ENCODE measurements at regions not wholly inside any gene's neighbourhood (a gene's known extent, or its start where the extent isn't known, plus 50 kb on each side); places are given as distances from the start of the nearest gene placed in this dataset.

GRCh38 chr2:6679471-6679870, 186.2 kb downstream of the CMPK2 start:
- no peak for DNase-seq (ENCODE audit: low read depth)
- no peak for TF ChIP-seq CTCF (conservative IDR thresholded peaks at IDR 0.05; ENCODE audit: low read depth, low read length)
- H3K4me3 ChIP-seq (ENCODE audit: low read depth, low read length): no peak overlapping the region

GRCh38 chr2:6683516-6683915, 182.2 kb downstream of the CMPK2 start:
- no peak for DNase-seq (ENCODE audit: low read depth)
- H3K4me3 ChIP-seq (ENCODE audit: low read depth, low read length): no peak overlapping the region
- no peak for TF ChIP-seq CTCF (conservative IDR thresholded peaks at IDR 0.05; ENCODE audit: low read depth, low read length)

- no peak for DNase-seq (ENCODE audit: low read depth)
- no peak overlapping the region for H3K4me3 ChIP-seq (ENCODE audit: low read depth, low read length)
- TF ChIP-seq CTCF (conservative IDR thresholded peaks at IDR 0.05; ENCODE audit: low read depth, low read length): no peak
Observed at GRCh38 chr2:6685447-6685846, 180.3 kb downstream of the CMPK2 start.

- DNase-seq (ENCODE audit: low read depth): peak; percentile 15
- no peak overlapping the region for H3K4me3 ChIP-seq (ENCODE audit: low read depth, low read length)
- TF ChIP-seq CTCF (conservative IDR thresholded peaks at IDR 0.05; ENCODE audit: low read depth, low read length): no peak
Observed at GRCh38 chr2:6692056-6692455, 173.7 kb downstream of the CMPK2 start.

- TF ChIP-seq CTCF (conservative IDR thresholded peaks at IDR 0.05; ENCODE audit: low read depth, low read length): no peak
- H3K4me3 ChIP-seq (ENCODE audit: low read depth, low read length): no peak overlapping the region
- no peak for DNase-seq (ENCODE audit: low read depth)
Observed at GRCh38 chr2:6692819-6693218, 172.9 kb downstream of the CMPK2 start.

- DNase-seq (ENCODE audit: low read depth): peak; percentile 8
- no peak for TF ChIP-seq CTCF (conservative IDR thresholded peaks at IDR 0.05; ENCODE audit: low read depth, low read length)
- no peak overlapping the region for H3K4me3 ChIP-seq (ENCODE audit: low read depth, low read length)
Observed at GRCh38 chr2:6694555-6694954, 171.2 kb downstream of the CMPK2 start.

GRCh38 chr2:6700335-6700734, 165.4 kb downstream of the CMPK2 start:
- TF ChIP-seq CTCF (conservative IDR thresholded peaks at IDR 0.05; ENCODE audit: low read depth, low read length): no peak
- no peak for DNase-seq (ENCODE audit: low read depth)
- H3K4me3 ChIP-seq (ENCODE audit: low read depth, low read length): no peak overlapping the region

Measured in choroid plexus epithelial cell (primary cell).